Panc1 (cell line): ENCODE measurements at regions not wholly inside any gene's neighbourhood (a gene's known extent, or its start where the extent isn't known, plus 50 kb on each side); places are given as distances from the start of the nearest gene placed in this dataset.

Experiments
- ATAC-seq: fragments of 200-7000 bp; cut with Tn5 transposase; 2 replicates; pipeline ENCODE4 v1.9.1; 2020; ENCODE audit warnings: mild to moderate bottlenecking, moderate library complexity
- BruUV-seq: library from RNA; stranded (reverse); fragments of 400-500 nt; replicated peaks from 2 replicates; lab custom pipeline; 2021; lab: Mats Ljungman, UMichigan
- CTCF ChIA-PET: fragments of 300-600 bp; sonication (Branson Sonifier 250); formaldehyde crosslinking; loops from one replicate; lab custom pipeline; 2022; ENCODE audit warnings: antibody characterized with exemption; lab: Charles Lee
- POLR2A ChIA-PET: fragments of 300-600 bp; sonication (Branson Sonifier 250); formaldehyde crosslinking; loops from one replicate; lab custom pipeline; 2022; ENCODE audit warnings: antibody characterized with exemption; lab: Charles Lee
- DNase-seq: peaks from one replicate; pipeline ENCODE4 v3.0.0-alpha.2; 2010; ENCODE audit warnings: low read depth, low spot score
- H3K27ac ChIP-seq: 2 replicates; pipeline ENCODE4 v1.5.1; 2011; ENCODE audit warnings: mild to moderate bottlenecking, low read length, inconsistent platforms
- H3K27me3 ChIP-seq: fragments of 200-500 bp; sonication (Bioruptor generic); 2 replicates; pipeline ENCODE4 v1.6.0; 2014; ENCODE audit warnings: low read length, inconsistent platforms; ENCODE audit not compliant: control insufficient read depth, insufficient read depth
- H3K36me3 ChIP-seq: fragments of 200-500 bp; sonication (Bioruptor generic); 2 replicates; pipeline ENCODE4 v1.5.1; 2014; ENCODE audit warnings: inconsistent platforms, mild to moderate bottlenecking, low read length, moderate library complexity; ENCODE audit not compliant: control insufficient read depth, insufficient read depth
- H3K4me1 ChIP-seq: 2 replicates; pipeline ENCODE4 v1.5.1; 2011; ENCODE audit warnings: inconsistent platforms, mild to moderate bottlenecking, low read length, moderate library complexity; ENCODE audit not compliant: control insufficient read depth, insufficient read depth
- H3K4me3 ChIP-seq, 2 experiments: 2 replicates each; pipeline ENCODE4 v1.5.1; 2011 to 2012; ENCODE audit warnings: low read depth in 2 of 2, low read length in 2 of 2, mild to moderate bottlenecking in 2 of 2, inconsistent platforms in 1 of 2, moderate library complexity in 1 of 2
- H3K9me3 ChIP-seq: fragments of 200-500 bp; sonication (Bioruptor generic); 2 replicates; pipeline ENCODE4 v1.5.1; 2014; ENCODE audit warnings: low read depth, mild to moderate bottlenecking, inconsistent platforms, low read length, moderate library complexity; ENCODE audit not compliant: control insufficient read depth, insufficient read depth
- CTCF ChIP-seq: fragments of 450-650 bp; IDR thresholded peaks from 2 replicates; pipeline ENCODE4 v1.5.1; 2017; ENCODE audit warnings: mild to moderate bottlenecking
- POLR2AphosphoS5 ChIP-seq: IDR thresholded peaks from 2 replicates; pipeline ENCODE4 v1.6.1; 2012; ENCODE audit warnings: mild to moderate bottlenecking, low read depth, low read length, moderate library complexity
- SIN3A ChIP-seq: IDR thresholded peaks from 2 replicates; pipeline ENCODE4 v1.6.1; 2012; ENCODE audit warnings: low read depth, mild to moderate bottlenecking, low read length, moderate library complexity, borderline replicate concordance; ENCODE audit not compliant: insufficient read depth
- TCF7L2 ChIP-seq: IDR thresholded peaks from 2 replicates; pipeline ENCODE4 v1.6.1; 2011; ENCODE audit warnings: mild to moderate bottlenecking, low read depth, low read length, inconsistent platforms
- in situ Hi-C: cut with HindIII; loops from 2 replicates; pipeline ENCODE4 v1.10.0; 2016; ENCODE audit warnings: low sequenced_read_pairs, low pct_unique_long_range_greater_than_20kb
- intact Hi-C: fragments of 100-400 bp; cut with micrococcal nuclease; formaldehyde crosslinking; loops from one replicate; pipeline ENCODE4 v1.10.0; 2022; ENCODE audit not compliant: unreplicated experiment
- TF ChIP-seq, protein P1 (sequence below), 2 experiments: IDR thresholded peaks; 2 replicates each; pipeline ENCODE4 v1.6.1; 2011 to 2012; ENCODE audit warnings: low read depth in 2 of 2, control low read depth in 1 of 2, low read length in 1 of 2, mild to moderate bottlenecking in 1 of 2, moderate library complexity in 1 of 2; ENCODE audit not compliant: insufficient read depth in 1 of 2

DNA sequence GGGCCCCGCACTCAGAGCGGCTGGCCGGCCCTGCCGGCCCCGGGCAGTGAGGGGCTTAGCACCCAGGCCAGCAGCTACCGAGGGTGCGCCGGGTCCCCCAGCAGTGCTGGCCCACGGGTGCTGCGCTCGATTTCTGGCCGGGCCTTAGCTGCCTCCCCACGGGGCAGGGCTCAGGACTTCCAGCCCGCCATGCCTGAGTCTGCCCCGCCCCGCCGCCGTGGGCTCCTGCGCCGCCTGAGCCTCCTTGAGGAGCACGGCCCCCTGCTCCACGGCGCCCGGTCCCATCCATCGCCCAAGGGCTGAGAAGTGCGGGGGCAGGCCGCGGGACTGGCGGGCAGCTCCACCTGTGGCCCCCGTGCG, 67.9 kb upstream of the AMZ2 start:
- Histone ChIP-seq H3K27me3 (no peaks in the 10 kb centered on the region), H3K4me3 (no peak overlapping the region), H3K4me1 (no peaks in the 10 kb centered on the region), H3K36me3 (no peaks in the 10 kb centered on the region), H3K27ac (no peak overlapping the region), H3K9me3 (no peaks in the 10 kb centered on the region)
- no peak for ATAC-seq
- BruUV-seq: no TSS peak
- in situ Hi-C loops (no loop called here), intact Hi-C loops (loop anchor here (10.0 kb wide), 1 partner anchor 285 kb away; no protein-coding TSS in a partner anchor)
- DNase-seq: no peak
- ChIA-PET CTCF (no interaction called here), POLR2A (no interaction called here)
- TF ChIP-seq POLR2AphosphoS5 (no peak), TCF7L2 (no peak), CTCF (no peak), SIN3A (no peak)
- TF ChIP-seq, protein P1, sequence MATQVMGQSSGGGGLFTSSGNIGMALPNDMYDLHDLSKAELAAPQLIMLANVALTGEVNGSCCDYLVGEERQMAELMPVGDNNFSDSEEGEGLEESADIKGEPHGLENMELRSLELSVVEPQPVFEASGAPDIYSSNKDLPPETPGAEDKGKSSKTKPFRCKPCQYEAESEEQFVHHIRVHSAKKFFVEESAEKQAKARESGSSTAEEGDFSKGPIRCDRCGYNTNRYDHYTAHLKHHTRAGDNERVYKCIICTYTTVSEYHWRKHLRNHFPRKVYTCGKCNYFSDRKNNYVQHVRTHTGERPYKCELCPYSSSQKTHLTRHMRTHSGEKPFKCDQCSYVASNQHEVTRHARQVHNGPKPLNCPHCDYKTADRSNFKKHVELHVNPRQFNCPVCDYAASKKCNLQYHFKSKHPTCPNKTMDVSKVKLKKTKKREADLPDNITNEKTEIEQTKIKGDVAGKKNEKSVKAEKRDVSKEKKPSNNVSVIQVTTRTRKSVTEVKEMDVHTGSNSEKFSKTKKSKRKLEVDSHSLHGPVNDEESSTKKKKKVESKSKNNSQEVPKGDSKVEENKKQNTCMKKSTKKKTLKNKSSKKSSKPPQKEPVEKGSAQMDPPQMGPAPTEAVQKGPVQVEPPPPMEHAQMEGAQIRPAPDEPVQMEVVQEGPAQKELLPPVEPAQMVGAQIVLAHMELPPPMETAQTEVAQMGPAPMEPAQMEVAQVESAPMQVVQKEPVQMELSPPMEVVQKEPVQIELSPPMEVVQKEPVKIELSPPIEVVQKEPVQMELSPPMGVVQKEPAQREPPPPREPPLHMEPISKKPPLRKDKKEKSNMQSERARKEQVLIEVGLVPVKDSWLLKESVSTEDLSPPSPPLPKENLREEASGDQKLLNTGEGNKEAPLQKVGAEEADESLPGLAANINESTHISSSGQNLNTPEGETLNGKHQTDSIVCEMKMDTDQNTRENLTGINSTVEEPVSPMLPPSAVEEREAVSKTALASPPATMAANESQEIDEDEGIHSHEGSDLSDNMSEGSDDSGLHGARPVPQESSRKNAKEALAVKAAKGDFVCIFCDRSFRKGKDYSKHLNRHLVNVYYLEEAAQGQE (IDR thresholded peaks at IDR 0.05; ENCODE audit: insufficient read depth in 1 of 2, low read depth in 2 of 2, low read length in 1 of 2): no peak

GRCh38 chr17:68182011-68182306, 65.9 kb upstream of the AMZ2 start:
- in situ Hi-C loops (no loop called here), intact Hi-C loops (no loop called here)
- ChIA-PET POLR2A (no interaction called here), CTCF (interaction anchor here (0.7 to 0.8 kb wide), 2 partner anchors 9 to 104 kb away, joined by 3 to 5 read pairs; no protein-coding TSS in a partner anchor)
- no peak for DNase-seq
- no TSS peak for BruUV-seq
- TF ChIP-seq TCF7L2: no peak
- TF ChIP-seq, protein P1 (IDR thresholded peaks at IDR 0.05; ENCODE audit: insufficient read depth in 1 of 2, low read depth in 2 of 2, low read length in 1 of 2): no peak
- no peak for TF ChIP-seq CTCF
- no peak for TF ChIP-seq SIN3A
- TF ChIP-seq POLR2AphosphoS5: no peak
- H3K4me3 ChIP-seq: no peak overlapping the region
- no peaks in the 10 kb centered on the region for H3K27me3 ChIP-seq
- no peak for ATAC-seq
- no peaks in the 10 kb centered on the region for H3K36me3 ChIP-seq
- no peak overlapping the region for H3K27ac ChIP-seq
- H3K9me3 ChIP-seq: no peaks in the 10 kb centered on the region
- no peaks in the 10 kb centered on the region for H3K4me1 ChIP-seq
